Activated naive CD8-positive, alpha-beta T cell treated with anti-CD3 and anti-CD28 coated beads for 36 hours (primary cell): ENCODE measurements at regions not wholly inside any gene's neighbourhood (a gene's known extent, or its start where the extent isn't known, plus 50 kb on each side); places are given as distances from the start of the nearest gene placed in this dataset.

Source experiments
- DNase-seq: peaks from one replicate; pipeline ENCODE4 v3.0.0; 2021
- H3K27ac Mint-ChIP-seq: one replicate; pipeline ENCODE4 v1.8.0; 2022; ENCODE audit warnings: mild to moderate bottlenecking, moderate library complexity, mixed read lengths
- H3K27me3 Mint-ChIP-seq: one replicate; pipeline ENCODE4 v1.8.0; 2022; ENCODE audit warnings: mild to moderate bottlenecking, mixed read lengths
- H3K36me3 Mint-ChIP-seq: one replicate; pipeline ENCODE4 v1.8.0; 2021; ENCODE audit warnings: mild to moderate bottlenecking, mixed read lengths
- H3K4me1 Mint-ChIP-seq: one replicate; pipeline ENCODE4 v1.8.0; 2021; ENCODE audit warnings: mixed read lengths
- H3K4me3 Mint-ChIP-seq: one replicate; pipeline ENCODE4 v1.8.0; 2022; ENCODE audit warnings: mild to moderate bottlenecking, moderate library complexity, mixed read lengths
- H3K9me3 Mint-ChIP-seq: one replicate; pipeline ENCODE4 v1.8.0; 2022; ENCODE audit warnings: mixed read lengths

DNA sequence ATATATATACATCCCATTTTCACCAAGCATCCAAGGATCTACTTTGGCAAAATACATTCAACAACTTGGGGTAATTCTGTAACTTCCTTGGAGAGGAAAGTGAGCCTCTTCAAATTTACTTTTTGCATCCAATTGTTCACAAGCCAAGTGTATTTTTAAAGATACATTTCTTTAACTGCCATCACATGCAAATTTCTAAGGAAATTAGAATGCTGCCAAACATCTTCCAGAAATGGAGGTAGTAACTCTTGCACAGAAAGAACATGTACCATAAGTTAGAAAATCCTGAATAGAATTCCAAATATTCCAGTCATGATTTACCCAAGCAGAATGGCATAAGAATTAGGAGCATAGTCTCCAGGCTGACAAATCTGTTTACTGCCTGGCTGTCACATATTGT, 220.5 kb upstream of the NWD2 start:
- H3K36me3 Mint-ChIP-seq: no peaks in the 10 kb centered on the region
- H3K4me3 Mint-ChIP-seq: no peak overlapping the region
- no peaks in the 10 kb centered on the region for H3K4me1 Mint-ChIP-seq
- no peaks in the 10 kb centered on the region for H3K9me3 Mint-ChIP-seq
- H3K27ac Mint-ChIP-seq: no peak overlapping the region
- no peak for DNase-seq
- H3K27me3 Mint-ChIP-seq: no peaks in the 10 kb centered on the region

DNA sequence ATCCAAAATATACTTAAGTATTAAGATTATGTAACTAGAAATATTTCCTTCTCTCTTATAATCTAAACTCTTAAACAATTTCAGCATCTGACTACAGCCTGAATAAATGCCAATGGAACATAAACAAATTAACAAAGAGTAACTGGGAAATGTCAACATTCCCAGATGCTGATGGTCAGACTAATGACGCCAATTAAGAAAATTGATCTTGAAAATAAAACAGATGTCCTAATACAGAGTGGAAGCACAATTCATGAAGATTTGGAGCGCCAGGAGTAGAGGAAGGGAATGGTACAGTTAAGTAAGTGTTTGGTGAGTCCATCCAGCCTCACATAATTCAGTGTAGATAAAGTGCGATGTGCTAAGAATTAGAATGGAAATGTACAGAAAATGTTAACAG, 203.7 kb upstream of the NWD2 start:
- Mint-ChIP-seq H3K4me3 (no peak overlapping the region), H3K27ac (no peak overlapping the region), H3K9me3 (peaks cover 3% of the 10 kb centered on the region), H3K4me1 (no peaks in the 10 kb centered on the region), H3K27me3 (no peaks in the 10 kb centered on the region), H3K36me3 (no peaks in the 10 kb centered on the region)
- DNase-seq: no peak

DNA sequence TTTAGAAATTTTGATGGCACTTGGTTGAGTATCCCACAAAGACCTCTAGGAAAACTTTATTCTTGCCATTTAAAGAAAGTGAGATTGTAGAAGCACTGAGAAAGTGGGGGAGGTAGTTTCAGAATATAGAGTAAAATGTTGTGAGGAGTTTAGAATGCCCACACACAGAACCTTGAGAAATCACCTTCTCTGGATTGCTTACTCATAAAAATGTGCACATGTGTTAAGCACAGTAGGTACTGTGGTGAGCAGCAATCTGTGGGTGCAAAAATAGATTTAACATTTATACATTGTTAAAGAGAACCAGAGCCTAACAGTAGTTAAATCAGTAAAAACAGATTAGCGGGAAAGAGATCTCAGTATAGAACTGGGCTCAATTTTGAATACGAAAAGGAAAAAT, 201.2 kb upstream of the NWD2 start:
- DNase-seq: no peak
- Mint-ChIP-seq H3K4me3 (no peak overlapping the region), H3K27me3 (no peaks in the 10 kb centered on the region), H3K4me1 (no peaks in the 10 kb centered on the region), H3K36me3 (no peaks in the 10 kb centered on the region), H3K9me3 (no peaks in the 10 kb centered on the region), H3K27ac (no peak overlapping the region)

DNA sequence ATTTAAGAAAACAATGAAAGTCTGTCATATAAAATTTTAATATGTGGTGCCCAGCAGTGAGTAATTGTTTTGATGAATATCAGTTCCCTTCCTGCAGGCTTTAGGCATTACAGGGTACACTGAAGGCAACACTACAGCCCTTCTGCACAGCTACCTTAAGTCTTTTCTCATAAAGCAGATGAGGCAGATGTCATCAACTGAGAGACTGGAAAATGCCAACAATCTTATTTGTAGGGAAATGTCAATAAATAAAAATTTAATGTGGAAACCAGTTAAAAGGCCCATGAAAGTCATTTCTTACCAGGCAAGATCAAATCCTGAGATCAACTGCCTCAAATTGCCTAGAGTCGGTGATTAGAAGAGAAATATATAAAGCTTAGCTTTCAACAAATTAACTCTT, 193.4 kb upstream of the NWD2 start:
- Mint-ChIP-seq H3K27ac (no peak overlapping the region), H3K4me1 (no peaks in the 10 kb centered on the region), H3K27me3 (no peaks in the 10 kb centered on the region), H3K4me3 (no peak overlapping the region), H3K36me3 (no peaks in the 10 kb centered on the region), H3K9me3 (peaks cover 1% of the 10 kb centered on the region)
- DNase-seq: no peak

DNA sequence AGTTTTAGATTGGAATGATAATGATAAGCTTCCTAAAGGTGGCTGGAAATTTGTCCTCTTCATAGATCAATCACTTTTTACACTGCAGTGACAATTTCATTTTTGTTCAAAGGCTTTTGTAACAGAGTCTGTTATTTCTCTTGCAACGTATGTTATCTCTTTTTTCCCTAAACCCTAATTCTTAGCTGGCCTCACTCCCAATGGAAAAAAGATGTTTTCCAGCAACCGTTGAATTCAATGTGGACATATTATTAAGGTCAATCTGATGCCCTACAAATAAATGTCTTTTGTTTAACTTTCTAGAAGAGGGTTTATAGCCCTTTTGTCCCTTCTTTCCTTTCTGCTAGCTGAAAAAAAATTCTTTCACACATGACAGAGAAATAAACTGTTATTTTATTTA, 192.7 kb upstream of the NWD2 start:
- no peak for DNase-seq
- H3K9me3 Mint-ChIP-seq: peaks cover 1% of the 10 kb centered on the region
- no peak overlapping the region for H3K4me3 Mint-ChIP-seq
- H3K27me3 Mint-ChIP-seq: no peaks in the 10 kb centered on the region
- H3K36me3 Mint-ChIP-seq: no peaks in the 10 kb centered on the region
- H3K27ac Mint-ChIP-seq: no peak overlapping the region
- no peaks in the 10 kb centered on the region for H3K4me1 Mint-ChIP-seq

DNA sequence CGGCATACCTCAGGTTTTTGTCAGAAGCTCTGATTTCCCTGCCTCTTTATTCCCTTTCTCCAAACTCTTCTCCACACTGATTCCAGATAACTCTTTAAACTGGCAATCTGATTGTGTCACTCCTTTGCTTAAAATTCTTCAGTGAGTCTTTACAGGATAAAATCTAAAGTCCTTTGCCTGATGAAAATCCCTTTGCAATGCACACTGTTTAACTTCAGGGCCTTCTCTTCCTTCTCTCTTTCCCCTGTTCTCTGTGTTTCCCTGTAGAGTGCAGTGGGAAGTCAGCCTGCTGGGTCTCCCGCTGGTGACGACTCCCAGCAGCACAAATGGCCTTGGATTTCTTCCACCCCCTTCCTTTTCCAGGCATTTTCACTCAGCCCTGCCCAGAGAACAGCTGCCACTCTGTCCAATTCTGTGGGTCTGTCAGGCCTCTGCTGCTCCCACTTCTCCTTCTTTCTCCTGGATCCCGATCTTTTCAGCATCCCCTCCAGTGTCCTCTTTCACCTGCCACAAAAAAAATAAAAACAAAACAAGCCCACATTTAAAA, 189.9 kb upstream of the NWD2 start:
- H3K4me3 Mint-ChIP-seq: no peak overlapping the region
- no peak for DNase-seq
- H3K36me3 Mint-ChIP-seq: no peaks in the 10 kb centered on the region
- peaks cover 1% of the 10 kb centered on the region for H3K9me3 Mint-ChIP-seq
- no peaks in the 10 kb centered on the region for H3K27me3 Mint-ChIP-seq
- no peaks in the 10 kb centered on the region for H3K4me1 Mint-ChIP-seq
- H3K27ac Mint-ChIP-seq: no peak overlapping the region

DNA sequence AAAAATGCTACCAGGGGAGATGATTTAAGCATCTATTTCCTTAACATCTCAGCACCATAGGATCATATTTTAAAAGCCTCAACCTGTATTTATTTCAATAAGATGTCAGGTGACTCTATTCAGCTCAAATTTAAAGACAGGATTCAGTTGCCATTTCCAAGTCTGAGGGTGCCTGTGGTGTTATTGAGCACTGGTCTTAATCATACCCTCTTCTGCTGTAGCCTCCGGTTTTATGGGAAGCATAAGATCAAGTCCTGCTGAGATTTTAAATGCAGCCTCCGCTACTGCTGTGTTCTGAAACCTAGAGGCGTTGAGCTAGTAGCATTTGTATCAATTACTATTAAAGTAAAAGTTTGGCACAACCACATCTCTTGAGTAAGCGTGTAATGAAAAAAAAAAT, 185.7 kb upstream of the NWD2 start:
- DNase-seq: no peak
- H3K27me3 Mint-ChIP-seq: no peaks in the 10 kb centered on the region
- no peaks in the 10 kb centered on the region for H3K36me3 Mint-ChIP-seq
- H3K27ac Mint-ChIP-seq: no peak overlapping the region
- no peaks in the 10 kb centered on the region for H3K4me1 Mint-ChIP-seq
- H3K4me3 Mint-ChIP-seq: no peak overlapping the region
- H3K9me3 Mint-ChIP-seq: peaks cover under 1% of the 10 kb centered on the region

DNA sequence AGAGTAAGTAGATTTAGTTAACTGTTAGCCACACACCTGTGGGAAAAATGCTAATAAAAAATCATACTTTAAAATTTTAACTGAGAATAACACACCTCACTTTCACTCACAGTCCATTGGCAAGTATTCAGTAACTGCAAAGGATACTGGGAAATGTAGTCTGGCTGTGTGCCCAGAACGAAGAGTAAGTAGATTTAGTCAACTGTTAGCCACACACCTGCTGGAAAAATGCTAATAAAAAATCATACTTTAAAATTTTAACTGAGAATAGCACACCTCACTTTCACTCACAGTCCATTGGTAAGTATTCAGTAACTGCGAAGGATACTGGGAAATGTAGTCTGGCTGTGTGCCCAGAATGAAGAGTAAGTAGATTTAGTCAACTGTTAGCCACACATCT, 178.4 kb upstream of the NWD2 start:
- H3K9me3 Mint-ChIP-seq: peaks cover 1% of the 10 kb centered on the region

DNA sequence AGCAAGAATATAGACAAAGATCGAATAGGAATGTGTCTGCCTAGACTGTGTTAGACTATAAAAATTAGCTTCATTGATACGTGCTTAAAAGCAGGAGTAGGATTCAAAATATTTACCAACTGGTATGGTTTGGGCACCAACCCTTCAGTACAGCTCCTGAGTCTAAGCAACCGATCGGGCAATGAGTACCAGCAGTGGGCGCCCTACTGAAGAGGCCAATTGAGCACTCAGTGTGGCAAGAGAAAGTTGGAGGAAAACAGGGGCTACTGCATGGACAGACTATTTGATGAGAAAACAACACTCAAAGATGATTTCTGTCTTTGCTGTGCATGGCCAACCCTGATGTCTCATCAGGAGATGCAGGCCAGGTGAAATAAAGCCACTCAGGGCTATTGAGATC, 176.0 kb upstream of the NWD2 start:
- Mint-ChIP-seq H3K27ac (no peak overlapping the region), H3K27me3 (peaks cover 3% of the 10 kb centered on the region), H3K4me1 (peaks cover 3% of the 10 kb centered on the region), H3K4me3 (no peak overlapping the region), H3K9me3 (peaks cover 7% of the 10 kb centered on the region), H3K36me3 (no peaks in the 10 kb centered on the region)
- no peak for DNase-seq

More for the DNA sequence above, 178.4 kb upstream of the NWD2 start:
- peaks cover 3% of the 10 kb centered on the region for H3K27me3 Mint-ChIP-seq
- no peaks in the 10 kb centered on the region for H3K36me3 Mint-ChIP-seq
- no peaks in the 10 kb centered on the region for H3K4me1 Mint-ChIP-seq
- DNase-seq: no peak
- H3K27ac Mint-ChIP-seq: no peak overlapping the region
- H3K4me3 Mint-ChIP-seq: no peak overlapping the region

DNA sequence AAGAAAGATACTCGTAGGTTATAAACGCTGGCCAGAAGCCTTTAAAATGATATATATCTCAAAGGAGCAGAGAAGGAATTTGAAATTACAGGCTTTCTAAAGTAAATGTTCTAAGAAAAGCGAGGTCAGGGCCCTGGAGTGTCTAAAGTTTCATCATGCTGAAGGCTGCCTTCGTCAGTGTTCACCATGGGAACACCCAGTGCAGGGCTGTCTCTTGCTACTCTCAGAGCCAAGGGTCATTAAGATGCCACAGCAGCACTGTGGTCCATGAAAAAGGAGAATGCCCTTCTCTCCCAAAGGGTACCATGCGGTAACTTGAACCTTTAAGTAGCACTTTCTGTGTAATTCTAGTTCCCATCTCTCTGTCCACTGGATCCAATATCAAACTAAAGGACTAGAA, 174.5 kb upstream of the NWD2 start:
- Mint-ChIP-seq H3K4me1 (peaks cover 3% of the 10 kb centered on the region), H3K36me3 (no peaks in the 10 kb centered on the region), H3K27me3 (peaks cover 3% of the 10 kb centered on the region), H3K9me3 (peaks cover 7% of the 10 kb centered on the region), H3K4me3 (no peak overlapping the region), H3K27ac (no peak overlapping the region)
- DNase-seq: no peak

DNA sequence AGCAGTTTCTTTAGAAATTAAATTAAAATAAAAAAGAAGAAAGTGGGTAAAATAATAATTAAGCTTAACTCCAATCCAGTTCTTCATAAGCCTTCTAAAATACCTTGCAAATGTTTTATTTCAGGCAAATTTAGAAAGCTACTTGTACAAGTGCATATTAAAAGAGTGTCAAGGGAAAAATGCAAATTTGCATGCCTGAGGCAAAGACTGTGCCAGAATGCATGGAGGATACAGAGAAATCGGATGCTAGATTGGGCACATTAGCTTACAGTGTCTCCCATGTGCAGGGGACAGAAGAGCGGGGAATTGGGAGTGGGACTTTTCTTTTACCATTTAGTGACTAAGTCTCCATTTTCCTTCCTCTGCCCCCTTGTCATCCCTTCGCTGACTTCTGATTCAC, 173.0 kb upstream of the NWD2 start:
- Mint-ChIP-seq H3K27me3 (peaks cover 3% of the 10 kb centered on the region), H3K36me3 (no peaks in the 10 kb centered on the region), H3K4me1 (peaks cover 3% of the 10 kb centered on the region), H3K27ac (no peak overlapping the region), H3K9me3 (peaks cover 7% of the 10 kb centered on the region), H3K4me3 (no peak overlapping the region)
- DNase-seq: no peak

DNA sequence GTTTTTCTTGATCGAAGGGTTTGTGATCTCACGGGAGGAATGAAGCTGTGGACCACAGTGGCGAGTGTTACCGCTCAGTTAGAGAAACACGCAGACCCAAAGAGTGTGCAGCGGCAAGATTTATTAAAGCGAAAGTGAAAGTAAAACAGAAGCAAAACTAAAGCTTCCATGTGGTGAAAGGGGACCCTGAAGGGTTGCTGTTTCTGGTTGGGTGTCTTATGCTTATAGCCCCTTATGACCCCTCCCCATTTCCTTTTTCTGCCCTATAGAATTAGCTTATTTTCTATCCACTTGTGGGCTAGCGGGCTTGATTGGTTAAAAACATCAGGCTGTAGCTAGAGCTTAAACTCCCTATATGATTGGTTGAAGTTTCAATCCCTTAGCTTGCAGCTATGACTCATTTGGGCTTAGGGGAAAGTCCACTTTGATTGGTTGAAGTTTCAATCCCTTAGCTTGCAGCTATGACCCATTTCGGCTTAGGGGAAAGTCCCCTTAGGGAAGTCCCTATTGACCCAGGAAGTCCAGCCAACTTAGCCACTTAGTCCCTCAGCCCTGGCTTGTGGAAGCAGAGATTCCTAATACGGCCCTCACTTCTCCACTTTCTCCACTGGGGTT, 171.2 kb upstream of the NWD2 start:
- H3K9me3 Mint-ChIP-seq: peaks cover 6% of the 10 kb centered on the region
- no peaks in the 10 kb centered on the region for H3K36me3 Mint-ChIP-seq
- H3K4me1 Mint-ChIP-seq: peaks cover 3% of the 10 kb centered on the region
- H3K4me3 Mint-ChIP-seq: no peak overlapping the region
- no peak for DNase-seq
- no peak overlapping the region for H3K27ac Mint-ChIP-seq
- no peaks in the 10 kb centered on the region for H3K27me3 Mint-ChIP-seq

DNA sequence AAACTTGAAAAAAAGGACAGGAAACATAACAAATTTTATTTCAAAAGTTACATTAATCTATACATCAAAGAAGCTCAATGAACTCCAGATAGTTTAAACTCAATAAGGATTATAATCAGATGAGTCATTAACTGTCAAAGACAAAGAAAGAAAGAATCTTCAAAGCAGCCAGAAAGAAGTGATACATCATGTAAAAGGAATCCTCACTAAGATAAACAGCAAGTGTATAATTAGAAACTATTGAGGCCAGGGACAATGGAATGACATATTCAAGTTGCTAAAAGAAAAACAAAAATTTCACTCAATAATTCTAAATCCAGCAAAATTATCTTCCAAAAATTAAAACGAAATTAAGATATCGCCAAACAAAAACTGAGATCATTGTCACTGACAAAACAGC, 161.6 kb upstream of the NWD2 start:
- no peaks in the 10 kb centered on the region for H3K27me3 Mint-ChIP-seq
- H3K4me1 Mint-ChIP-seq: no peaks in the 10 kb centered on the region
- no peak for DNase-seq
- H3K36me3 Mint-ChIP-seq: no peaks in the 10 kb centered on the region
- no peak overlapping the region for H3K27ac Mint-ChIP-seq
- H3K9me3 Mint-ChIP-seq: peaks cover 21% of the 10 kb centered on the region
- H3K4me3 Mint-ChIP-seq: no peak overlapping the region

DNA sequence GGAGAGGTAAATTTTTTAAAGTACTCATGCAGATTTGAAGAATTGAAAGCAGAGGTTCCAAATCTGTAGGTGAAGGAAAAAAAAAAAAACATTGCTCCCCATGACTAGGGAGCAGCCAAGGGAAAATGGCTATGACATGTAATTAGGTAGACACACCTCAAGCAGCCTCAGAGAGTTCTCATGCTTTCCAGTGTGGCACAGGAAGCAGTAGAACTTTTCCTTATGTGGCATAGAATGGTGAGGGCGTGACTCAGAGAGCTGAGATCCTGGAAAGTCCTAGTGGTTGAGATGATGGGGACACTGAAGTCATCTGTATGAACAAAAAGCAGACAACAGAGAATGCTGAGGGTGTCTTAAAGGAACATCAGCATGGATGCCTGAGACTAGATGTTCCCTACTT, 148.6 kb upstream of the NWD2 start:
- no peaks in the 10 kb centered on the region for H3K4me1 Mint-ChIP-seq
- DNase-seq: no peak
- no peak overlapping the region for H3K4me3 Mint-ChIP-seq
- H3K9me3 Mint-ChIP-seq: peaks cover 2% of the 10 kb centered on the region
- H3K27me3 Mint-ChIP-seq: no peaks in the 10 kb centered on the region
- H3K36me3 Mint-ChIP-seq: no peaks in the 10 kb centered on the region
- H3K27ac Mint-ChIP-seq: no peak overlapping the region

DNA sequence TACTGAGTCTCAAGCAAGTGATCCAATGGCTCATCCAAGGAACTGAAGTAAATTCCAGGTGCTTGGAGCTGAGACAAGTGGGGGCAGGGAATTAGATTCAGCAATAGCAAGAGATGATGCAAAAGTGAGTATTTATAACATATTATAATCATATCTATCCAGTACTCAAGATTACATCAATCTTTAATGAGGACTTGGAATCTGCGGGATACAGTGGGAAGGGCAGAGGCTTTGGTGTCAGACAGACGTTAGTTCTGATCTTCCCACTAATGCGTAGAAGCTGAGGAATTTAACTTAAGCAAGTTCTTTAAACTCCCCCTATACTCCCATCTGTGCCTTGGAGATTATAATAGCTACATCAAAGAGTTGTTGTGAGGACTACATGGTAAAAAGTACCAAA, 143.4 kb upstream of the NWD2 start:
- H3K36me3 Mint-ChIP-seq: no peaks in the 10 kb centered on the region
- DNase-seq: no peak
- no peaks in the 10 kb centered on the region for H3K27me3 Mint-ChIP-seq
- peaks cover 2% of the 10 kb centered on the region for H3K9me3 Mint-ChIP-seq
- no peaks in the 10 kb centered on the region for H3K4me1 Mint-ChIP-seq
- no peak overlapping the region for H3K4me3 Mint-ChIP-seq
- H3K27ac Mint-ChIP-seq: no peak overlapping the region

DNA sequence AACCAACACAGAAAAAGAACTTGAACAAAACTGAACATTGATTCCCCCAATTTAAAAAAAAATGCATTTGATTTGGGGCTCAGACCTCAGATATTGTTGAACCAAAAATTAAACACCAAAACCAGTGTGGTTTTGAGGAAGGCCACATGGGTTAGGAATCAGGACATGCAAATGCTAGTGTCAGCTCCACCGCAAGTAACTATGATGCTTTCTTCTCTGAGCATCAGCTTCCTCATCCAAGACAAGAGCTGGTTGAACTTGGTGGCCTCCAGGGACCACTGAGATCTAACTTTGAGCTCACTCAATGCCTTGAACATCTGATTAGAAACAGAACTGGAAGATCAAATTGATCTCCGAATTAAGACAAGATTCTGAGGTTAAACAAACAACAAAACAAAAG, 142.9 kb upstream of the NWD2 start:
- H3K4me1 Mint-ChIP-seq: no peaks in the 10 kb centered on the region
- H3K36me3 Mint-ChIP-seq: no peaks in the 10 kb centered on the region
- no peak for DNase-seq
- no peak overlapping the region for H3K4me3 Mint-ChIP-seq
- H3K27me3 Mint-ChIP-seq: no peaks in the 10 kb centered on the region
- H3K9me3 Mint-ChIP-seq: peaks cover 2% of the 10 kb centered on the region
- H3K27ac Mint-ChIP-seq: no peak overlapping the region
